Activated T-cell treated with anti-CD3 and anti-CD28 coated beads, Interleukin-2, amount 50 U/mL, for 72 hours (primary cell): ENCODE measurements at regions not wholly inside any gene's neighbourhood (a gene's known extent, or its start where the extent isn't known, plus 50 kb on each side); places are given as distances from the start of the nearest gene placed in this dataset.

Experiments used
- ATAC-seq, 2 donors: fragments of 150-1000 bp; cut with Tn5 transposase; replicated peaks in 1 of 2; 2 replicates each; pipeline ENCODE4 v1.10.0; 2021; ENCODE audit warnings: moderate library complexity in 2 of 2, mild to moderate bottlenecking in 1 of 2
- DNase-seq, 2 donors: peaks; one replicate each; pipeline ENCODE4 v3.0.0; 2021 to 2022; ENCODE audit warnings: mixed read lengths in 1 of 2
- H3K27ac Mint-ChIP-seq: one replicate; pipeline ENCODE4 v1.8.0; 2022; ENCODE audit warnings: mild to moderate bottlenecking, moderate library complexity, mixed read lengths
- H3K27me3 Mint-ChIP-seq: one replicate; pipeline ENCODE4 v1.8.0; 2022; ENCODE audit warnings: low read depth, mixed read lengths
- H3K36me3 Mint-ChIP-seq, 2 donors: one replicate each; pipeline ENCODE4 v1.8.0; 2022; ENCODE audit warnings: mixed read lengths in 2 of 2, mild to moderate bottlenecking in 1 of 2; ENCODE audit not compliant: insufficient read depth in 2 of 2
- H3K4me1 Mint-ChIP-seq: one replicate; pipeline ENCODE4 v1.8.0; 2022; ENCODE audit warnings: low read depth, mixed read lengths
- H3K4me3 Mint-ChIP-seq, 2 donors: one replicate each; pipeline ENCODE4 v1.8.0; 2022; ENCODE audit warnings: mild to moderate bottlenecking in 2 of 2, mixed read lengths in 2 of 2, moderate library complexity in 2 of 2
- H3K9me3 Mint-ChIP-seq, 2 donors: one replicate each; pipeline ENCODE4 v1.8.0; 2022; ENCODE audit warnings: mixed read lengths in 2 of 2

DNA sequence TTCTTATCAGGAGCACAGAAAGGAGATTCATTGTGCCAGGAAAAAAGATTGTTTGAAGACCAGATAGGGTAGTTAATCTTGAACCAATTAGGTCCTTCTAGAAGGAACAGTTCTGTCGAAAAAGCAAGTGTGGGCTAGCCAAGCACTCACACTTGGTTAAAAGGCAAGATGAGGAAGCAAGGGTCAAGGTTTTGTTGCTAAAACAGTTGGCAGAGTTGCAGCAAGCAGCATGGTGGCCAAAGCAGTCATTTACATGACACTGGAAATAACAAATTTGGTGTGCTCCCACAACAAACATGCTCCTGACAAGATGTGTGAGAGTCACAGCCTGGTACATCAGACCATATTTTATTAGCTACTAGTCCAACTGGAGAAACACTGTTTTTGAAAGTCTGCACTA is 228.0 kb upstream of the CFAP20DC start:
- ATAC-seq: no peak
- H3K4me1 Mint-ChIP-seq: no peaks in the 10 kb centered on the region

DNA sequence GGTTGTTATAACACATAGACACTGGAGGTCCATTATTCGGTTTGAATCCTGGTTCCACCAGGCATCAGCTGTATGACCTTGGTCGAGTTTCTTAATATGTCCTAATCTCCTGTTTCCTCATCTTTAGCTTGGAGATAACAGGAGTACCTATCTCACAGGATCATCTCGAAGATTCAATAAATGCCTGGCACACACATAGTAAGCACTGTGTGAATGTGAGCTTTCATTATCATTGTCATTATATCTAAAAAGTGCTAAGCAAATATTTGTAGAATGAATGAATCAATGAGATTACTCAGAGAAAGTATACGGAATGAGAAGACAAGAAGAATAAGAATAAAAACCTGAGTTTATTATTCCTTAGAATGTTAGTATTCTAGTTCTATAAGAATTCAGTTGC is 227.4 kb upstream of the CFAP20DC start:
- Mint-ChIP-seq H3K36me3 (no peaks in the 10 kb centered on the region), H3K4me3 (no peak overlapping the region)

More for the DNA sequence above, 228.0 kb upstream of the CFAP20DC start:
- Mint-ChIP-seq H3K27ac (no peak overlapping the region), H3K9me3 (no peaks in the 10 kb centered on the region), H3K27me3 (no peaks in the 10 kb centered on the region), H3K4me3 (no peak overlapping the region), H3K36me3 (no peaks in the 10 kb centered on the region)
- no peak for DNase-seq

GRCh38 chr3:59273976-59274375 is 224.2 kb upstream of the CFAP20DC start:
- Mint-ChIP-seq H3K4me3 (no peak overlapping the region), H3K4me1 (no peaks in the 10 kb centered on the region), H3K27me3 (no peaks in the 10 kb centered on the region), H3K27ac (no peak overlapping the region), H3K36me3 (no peaks in the 10 kb centered on the region), H3K9me3 (no peaks in the 10 kb centered on the region)
- ATAC-seq: no peak
- no peak for DNase-seq

More for the DNA sequence above, 227.4 kb upstream of the CFAP20DC start:
- Mint-ChIP-seq H3K27ac (no peak overlapping the region), H3K9me3 (no peaks in the 10 kb centered on the region), H3K27me3 (no peaks in the 10 kb centered on the region), H3K4me1 (no peaks in the 10 kb centered on the region)
- ATAC-seq (no peak), DNase-seq (no peak)

DNA sequence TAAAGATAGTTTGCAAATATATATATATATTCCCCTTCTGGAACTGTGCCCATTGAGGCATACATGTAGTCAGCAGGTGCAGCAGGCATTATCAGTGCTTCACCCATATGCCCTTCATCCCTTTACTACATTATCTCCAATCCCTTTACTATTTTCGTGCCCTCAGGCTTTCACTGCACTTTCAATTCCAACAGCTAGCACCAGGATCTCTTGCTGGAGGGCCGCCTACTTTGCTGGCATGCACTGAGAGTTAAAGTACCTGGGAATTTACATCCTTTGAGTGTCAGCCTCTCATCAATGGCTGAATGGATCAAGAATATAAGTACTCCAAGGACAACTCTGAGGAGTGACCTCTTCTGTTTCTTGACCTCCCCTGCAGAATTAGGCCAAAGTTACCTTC is 222.1 kb upstream of the CFAP20DC start:
- ATAC-seq (no peak), DNase-seq (no peak)
- peaks cover under 1% of the 10 kb centered on the region for H3K4me1 Mint-ChIP-seq
- H3K4me3 Mint-ChIP-seq: no peak overlapping the region
- no peaks in the 10 kb centered on the region for H3K36me3 Mint-ChIP-seq
- no peaks in the 10 kb centered on the region for H3K9me3 Mint-ChIP-seq
- no peak overlapping the region for H3K27ac Mint-ChIP-seq
- H3K27me3 Mint-ChIP-seq: no peaks in the 10 kb centered on the region

DNA sequence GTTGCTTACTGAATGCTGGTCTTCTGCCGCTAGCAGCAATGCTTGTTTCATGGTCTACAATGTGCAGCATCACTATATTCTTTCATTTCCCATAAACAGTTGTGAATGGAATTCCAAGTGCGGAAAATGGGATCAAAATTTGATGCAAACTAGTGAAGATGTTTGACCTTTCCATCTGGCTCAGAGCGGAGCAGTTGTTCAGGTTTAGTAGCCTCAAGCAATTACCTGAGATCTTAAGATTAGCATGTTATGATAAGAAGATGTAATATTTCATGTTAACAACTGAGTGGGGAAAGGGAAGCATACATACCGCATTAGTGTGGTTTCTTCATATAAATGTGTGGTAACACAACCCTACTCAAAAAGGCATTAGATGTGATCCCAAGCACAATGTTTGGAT is 221.1 kb upstream of the CFAP20DC start:
- peaks cover 8% of the 10 kb centered on the region for H3K4me1 Mint-ChIP-seq
- ATAC-seq (no peak), DNase-seq (no peak)
- no peak overlapping the region for H3K4me3 Mint-ChIP-seq
- no peaks in the 10 kb centered on the region for H3K9me3 Mint-ChIP-seq
- H3K27me3 Mint-ChIP-seq: no peaks in the 10 kb centered on the region
- no peak overlapping the region for H3K27ac Mint-ChIP-seq
- no peaks in the 10 kb centered on the region for H3K36me3 Mint-ChIP-seq

DNA sequence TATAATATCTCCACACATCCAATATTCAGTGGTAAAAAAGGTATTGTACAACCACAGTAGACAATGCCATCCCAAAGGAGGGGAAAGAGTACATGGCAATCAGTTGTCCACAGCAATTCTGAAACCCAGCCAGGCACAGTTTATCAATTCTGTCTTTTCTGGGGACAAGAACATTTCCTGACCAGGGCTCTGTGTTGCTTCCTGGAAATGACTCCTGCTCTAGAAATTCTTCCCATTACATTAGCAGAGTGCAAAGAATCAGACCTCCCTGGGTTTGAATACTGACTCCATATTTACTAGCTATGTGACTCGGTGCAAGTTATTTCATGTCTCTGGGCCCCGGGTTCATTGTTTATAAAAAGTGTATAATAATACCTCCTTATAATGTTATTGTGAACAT is 220.4 kb upstream of the CFAP20DC start:
- Mint-ChIP-seq H3K4me3 (no peak overlapping the region), H3K27ac (no peak overlapping the region), H3K27me3 (no peaks in the 10 kb centered on the region), H3K9me3 (no peaks in the 10 kb centered on the region), H3K36me3 (no peaks in the 10 kb centered on the region), H3K4me1 (peaks cover 8% of the 10 kb centered on the region)
- no peak for DNase-seq
- ATAC-seq: no peak

DNA sequence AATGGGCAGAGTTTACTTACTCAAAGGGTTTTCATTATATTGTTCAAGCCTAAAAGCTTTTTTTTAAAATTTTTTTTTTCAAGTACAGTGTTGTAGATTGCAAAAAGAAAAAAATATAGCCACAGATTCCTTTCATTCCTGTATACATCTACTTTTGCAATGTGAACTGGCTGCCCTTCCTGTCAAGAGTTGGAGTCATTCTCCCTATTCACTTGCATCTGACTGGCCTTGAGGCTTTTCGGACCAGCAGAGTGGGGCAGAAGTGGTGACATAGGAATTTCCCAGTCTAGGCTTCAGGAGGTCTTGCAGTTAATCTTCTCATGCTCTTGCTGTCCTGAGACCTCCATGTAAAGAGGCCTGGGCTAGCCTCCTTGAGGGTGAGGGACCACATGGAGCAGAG is 218.3 kb upstream of the CFAP20DC start:
- Mint-ChIP-seq H3K9me3 (peaks cover 5 to 6% of the 10 kb centered on the region in 2 donors), H3K4me1 (peaks cover 8% of the 10 kb centered on the region), H3K27ac (no peak overlapping the region), H3K36me3 (peaks cover 0 to 4% of the 10 kb centered on the region in 2 donors), H3K27me3 (no peaks in the 10 kb centered on the region), H3K4me3 (no peak overlapping the region)
- DNase-seq (no peak), ATAC-seq (no peak)

DNA sequence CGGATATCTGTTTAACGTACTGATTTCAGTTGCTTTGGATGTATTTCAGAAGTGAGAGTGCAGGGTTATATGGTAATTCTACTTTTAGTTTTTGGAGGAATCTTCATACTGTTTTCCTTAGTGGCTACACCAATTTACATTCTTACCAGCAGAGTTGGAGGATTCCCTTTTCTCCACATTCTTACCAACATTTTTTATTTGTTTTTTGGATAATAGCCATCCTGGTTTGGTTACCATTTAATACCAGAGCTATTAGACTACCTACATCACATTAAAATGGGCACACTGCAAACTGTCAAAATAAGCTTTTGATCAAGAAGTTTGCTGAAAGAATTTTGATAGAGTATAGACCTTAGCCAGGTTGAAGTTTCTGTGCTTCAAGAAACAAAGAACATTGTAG is 217.2 kb upstream of the CFAP20DC start:
- H3K36me3 Mint-ChIP-seq: peaks cover 0 to 4% of the 10 kb centered on the region in 2 donors
- ATAC-seq (no peak), DNase-seq (no peak)
- H3K4me3 Mint-ChIP-seq: no peak overlapping the region
- H3K27me3 Mint-ChIP-seq: no peaks in the 10 kb centered on the region
- H3K9me3 Mint-ChIP-seq: peaks cover 5 to 6% of the 10 kb centered on the region in 2 donors
- peaks cover 8% of the 10 kb centered on the region for H3K4me1 Mint-ChIP-seq
- H3K27ac Mint-ChIP-seq: no peak overlapping the region

DNA sequence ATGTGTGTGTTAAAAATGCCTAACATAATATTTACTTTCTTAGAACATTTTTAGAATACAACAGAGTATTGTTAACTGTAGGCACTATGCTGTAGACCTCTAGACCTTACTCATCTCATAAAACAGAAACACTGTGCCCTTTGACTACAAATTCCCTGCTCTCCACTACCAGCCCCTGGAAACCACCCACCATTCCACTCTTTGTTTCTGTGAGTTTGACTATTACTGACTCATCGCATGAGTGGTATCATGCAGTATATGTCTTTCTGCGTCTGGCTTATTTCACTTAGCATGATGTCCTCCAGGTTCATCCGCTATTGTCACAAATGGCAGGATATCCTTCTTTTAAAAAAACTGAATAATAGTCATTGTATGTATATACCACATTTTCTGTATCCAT is 216.7 kb upstream of the CFAP20DC start:
- no peak for DNase-seq
- Mint-ChIP-seq H3K4me3 (no peak overlapping the region), H3K36me3 (peaks cover 0 to 4% of the 10 kb centered on the region in 2 donors), H3K4me1 (peaks cover 8% of the 10 kb centered on the region), H3K27me3 (no peaks in the 10 kb centered on the region), H3K27ac (no peak overlapping the region), H3K9me3 (peaks cover 5 to 6% of the 10 kb centered on the region in 2 donors)
- peak; percentile 31 to 47 for ATAC-seq

GRCh38 chr3:59265566-59265965 is 215.7 kb upstream of the CFAP20DC start:
- Mint-ChIP-seq H3K27me3 (no peaks in the 10 kb centered on the region), H3K9me3 (peaks cover 5 to 6% of the 10 kb centered on the region in 2 donors), H3K27ac (no peak overlapping the region), H3K4me3 (no peak overlapping the region), H3K36me3 (peaks cover 0 to 4% of the 10 kb centered on the region in 2 donors), H3K4me1 (peaks cover 8% of the 10 kb centered on the region)
- no peak for DNase-seq
- no peak for ATAC-seq

- no peak overlapping the region for H3K27ac Mint-ChIP-seq
- no peak for DNase-seq
- peaks cover 8% of the 10 kb centered on the region for H3K4me1 Mint-ChIP-seq
- peaks cover 0 to 4% of the 10 kb centered on the region in 2 donors for H3K36me3 Mint-ChIP-seq
- peaks cover 5 to 6% of the 10 kb centered on the region in 2 donors for H3K9me3 Mint-ChIP-seq
- no peaks in the 10 kb centered on the region for H3K27me3 Mint-ChIP-seq
- no peak overlapping the region for H3K4me3 Mint-ChIP-seq
- ATAC-seq: no peak
These were observed 214.5 kb upstream of the CFAP20DC start for GRCh38 chr3:59264366-59264765.

- peaks cover 0 to 4% of the 10 kb centered on the region in 2 donors for H3K36me3 Mint-ChIP-seq
These were observed 213.3 kb upstream of the CFAP20DC start for GRCh38 chr3:59263152-59263551.

DNA sequence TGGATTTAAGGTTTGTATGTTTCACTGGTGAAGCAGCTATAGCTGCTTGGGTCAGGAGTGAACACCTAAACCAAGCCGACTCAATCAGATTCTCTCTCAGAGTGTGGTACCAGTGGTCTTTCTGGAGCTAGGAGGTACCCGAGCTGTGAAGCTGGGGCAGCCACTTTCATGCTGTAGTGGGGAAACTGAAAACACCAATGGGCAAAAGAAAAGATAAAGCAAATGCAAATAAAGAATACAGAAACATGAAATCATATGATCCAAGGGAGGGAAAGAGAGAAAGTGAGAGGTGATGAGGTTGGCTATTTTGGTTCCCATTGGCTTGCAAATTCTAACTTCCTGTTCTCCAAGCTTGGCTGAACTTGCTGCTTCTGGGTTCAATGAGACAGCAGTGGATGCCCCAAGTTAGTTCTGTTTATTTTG is 212.3 kb upstream of the CFAP20DC start:
- Mint-ChIP-seq H3K4me1 (peaks cover 8% of the 10 kb centered on the region), H3K27ac (no peak overlapping the region), H3K4me3 (no peak overlapping the region), H3K27me3 (no peaks in the 10 kb centered on the region), H3K36me3 (peaks cover 0 to 4% of the 10 kb centered on the region in 2 donors), H3K9me3 (peaks cover 5 to 6% of the 10 kb centered on the region in 2 donors)
- no peak for DNase-seq
- ATAC-seq: no peak

More at GRCh38 chr3:59263152-59263551, 213.3 kb upstream of the CFAP20DC start:
- DNase-seq (no peak), ATAC-seq (no peak)
- Mint-ChIP-seq H3K27ac (no peak overlapping the region), H3K4me3 (no peak overlapping the region), H3K4me1 (peaks cover 8% of the 10 kb centered on the region), H3K27me3 (no peaks in the 10 kb centered on the region), H3K9me3 (peaks cover 5 to 6% of the 10 kb centered on the region in 2 donors)

GRCh38 chr3:59261009-59261408 is 211.2 kb upstream of the CFAP20DC start:
- Mint-ChIP-seq H3K36me3 (peaks cover 0 to 4% of the 10 kb centered on the region in 2 donors), H3K27ac (no peak overlapping the region), H3K27me3 (no peaks in the 10 kb centered on the region), H3K4me1 (no peaks in the 10 kb centered on the region), H3K4me3 (no peak overlapping the region), H3K9me3 (peaks cover 5 to 6% of the 10 kb centered on the region in 2 donors)
- DNase-seq (no peak), ATAC-seq (no peak)
